NB4 (cell line): ENCODE measurements at regions not wholly inside any gene's neighbourhood (a gene's known extent, or its start where the extent isn't known, plus 50 kb on each side); places are given as distances from the start of the nearest gene placed in this dataset.

ENCODE experiments used
- DNase-seq: peaks from one replicate; pipeline ENCODE4 v3.0.0; 2010; ENCODE audit warnings: low read depth
- H3K4me3 ChIP-seq: one replicate; pipeline ENCODE4 v1.5.1; 2011; ENCODE audit warnings: mild to moderate bottlenecking, low read depth, low read length, moderate library complexity
- CTCF ChIP-seq: IDR thresholded peaks from one replicate; pipeline ENCODE4 v1.5.1; 2012; ENCODE audit warnings: low read depth, low read length
- MYC ChIP-seq: IDR thresholded peaks from 2 replicates; pipeline ENCODE4 v1.6.1; 2011; ENCODE audit warnings: low read depth, low read length
- POLR2A ChIP-seq: IDR thresholded peaks from 2 replicates; pipeline ENCODE4 v1.6.1; 2011; ENCODE audit warnings: mild to moderate bottlenecking; ENCODE audit not compliant: insufficient read length; ENCODE audit errors: extremely low read depth
- TF ChIP-seq, protein P1 (sequence below): IDR thresholded peaks from 2 replicates; pipeline ENCODE4 v1.6.1; 2011; ENCODE audit warnings: low read depth, low read length

GRCh38 chr6:77074037-77074713, 389.1 kb downstream of the HTR1B start:
- DNase-seq = no peak
- no peak overlapping the region for H3K4me3 ChIP-seq
- TF ChIP-seq CTCF (no peak), MYC (no peak)
- TF ChIP-seq, protein P1, sequence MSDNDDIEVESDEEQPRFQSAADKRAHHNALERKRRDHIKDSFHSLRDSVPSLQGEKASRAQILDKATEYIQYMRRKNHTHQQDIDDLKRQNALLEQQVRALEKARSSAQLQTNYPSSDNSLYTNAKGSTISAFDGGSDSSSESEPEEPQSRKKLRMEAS = no peak

- TF ChIP-seq, protein P1 = no peak
- H3K4me3 ChIP-seq = no peak overlapping the region
- DNase-seq = no peak
These were observed 389.9 kb downstream of the HTR1B start for GRCh38 chr6:77073410-77073760.

DNA sequence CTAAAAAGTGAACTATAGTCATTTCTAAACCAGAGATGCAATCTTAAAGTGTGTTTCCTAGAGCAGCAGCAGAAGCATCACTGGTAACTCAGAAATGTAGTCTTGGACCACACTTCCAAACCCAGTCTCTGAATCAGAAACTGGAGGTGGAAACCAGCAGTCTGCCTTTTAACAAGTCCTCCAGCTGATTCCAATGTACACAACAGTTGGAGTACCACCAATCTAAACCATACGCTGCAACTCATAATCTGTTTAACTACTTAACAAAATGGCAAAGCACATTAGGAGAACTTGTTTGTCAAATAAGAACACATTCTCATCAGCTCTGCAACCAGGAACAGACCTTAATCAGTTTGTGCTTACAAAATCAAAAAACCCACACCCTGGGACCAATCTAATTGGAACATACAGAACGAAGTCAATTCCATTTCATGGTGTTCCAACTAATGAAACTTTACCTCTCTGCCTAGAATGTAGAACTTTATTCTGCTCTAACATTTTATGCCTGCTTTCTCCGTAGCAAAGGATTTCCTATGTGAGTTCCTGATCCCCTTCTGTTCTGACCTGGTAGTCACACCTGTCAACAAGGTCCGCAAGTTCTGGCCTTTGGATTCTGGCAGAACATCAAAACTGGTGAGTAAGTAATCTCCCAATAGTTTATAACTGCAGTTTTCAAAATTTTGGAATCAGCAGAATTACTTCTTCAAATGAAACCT, 390.4 kb downstream of the HTR1B start:
- no peak for TF ChIP-seq POLR2A
- no peak for TF ChIP-seq CTCF
- TF ChIP-seq MYC = no peak
- TF ChIP-seq, protein P1 = no peak
- DNase-seq = no peak

DNA sequence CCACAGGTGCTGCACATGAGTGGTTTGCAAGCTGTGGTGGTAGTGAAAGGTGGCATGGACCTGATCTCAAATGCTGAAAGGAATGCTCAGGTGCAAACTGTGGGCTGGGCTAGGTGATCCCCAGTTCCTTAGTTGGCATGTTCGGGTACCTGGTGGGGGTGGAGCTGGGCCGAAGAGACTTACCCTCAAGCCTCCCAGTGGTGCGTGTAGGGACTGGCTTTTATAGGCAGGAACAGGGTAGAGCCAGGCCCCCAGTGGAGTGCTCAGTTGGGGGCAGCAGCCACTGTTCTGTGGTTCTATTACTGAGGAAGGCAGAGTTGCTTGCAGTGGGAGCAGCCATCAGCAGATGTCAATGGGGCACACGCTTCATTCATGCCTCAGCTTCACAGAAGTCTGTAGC, 399.8 kb downstream of the HTR1B start:
- H3K4me3 ChIP-seq = no peak overlapping the region
- TF ChIP-seq POLR2A (no peak), CTCF (no peak), MYC (no peak)
- TF ChIP-seq, protein P1 = no peak
- DNase-seq = no peak

More for the DNA sequence above, 390.4 kb downstream of the HTR1B start:
- no peak overlapping the region for H3K4me3 ChIP-seq

GRCh38 chr6:77055711-77056110, 407.6 kb downstream of the HTR1B start:
- DNase-seq = no peak
- H3K4me3 ChIP-seq = no peak overlapping the region
- TF ChIP-seq POLR2A = no peak
- TF ChIP-seq, protein P1 = no peak
- TF ChIP-seq CTCF = no peak
- no peak for TF ChIP-seq MYC

DNA sequence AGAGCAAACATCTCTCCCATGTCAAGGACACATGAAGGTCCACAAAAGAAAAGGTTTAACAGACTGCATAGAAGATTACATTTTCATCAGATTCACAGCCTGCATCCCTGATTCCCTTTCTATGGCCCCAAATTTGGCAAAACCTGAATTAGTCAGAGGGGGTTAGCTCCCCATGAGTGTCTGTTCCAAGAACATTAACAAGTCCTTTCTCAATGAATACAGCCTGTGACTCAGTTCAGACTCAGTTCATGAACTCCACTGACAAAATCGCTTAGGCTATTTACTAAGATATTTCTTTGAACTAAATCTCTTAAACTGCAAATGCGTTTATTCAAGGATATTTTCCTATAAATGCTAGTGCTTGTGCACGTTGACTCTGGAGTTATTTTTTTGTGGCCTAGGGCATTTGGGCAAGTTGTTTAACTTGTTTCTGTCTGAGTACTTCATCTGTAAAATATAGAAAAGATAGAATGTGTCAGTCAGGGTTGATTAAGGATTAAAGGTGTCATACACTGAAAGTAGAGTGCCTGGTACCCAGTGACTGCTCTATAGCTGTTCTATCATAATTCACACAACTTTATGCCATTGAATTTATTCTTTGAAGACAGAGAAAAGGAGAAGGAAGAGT, 422.6 kb downstream of the HTR1B start:
- DNase-seq = no peak
- no peak overlapping the region for H3K4me3 ChIP-seq
- TF ChIP-seq, protein P1 = no peak
- TF ChIP-seq CTCF = no peak
- no peak for TF ChIP-seq POLR2A
- no peak for TF ChIP-seq MYC
